ENCODE measurements at regions not wholly inside any gene's neighbourhood (a gene's known extent, or its start where the extent isn't known, plus 50 kb on each side); places are given as distances from the start of the nearest gene placed in this dataset.
A peak's percentile ranks its signal among the peaks of the same experiment; 100 is the strongest.
"Not testable (repeated sequence)": the region's sequence is repeated elsewhere in the genome, so short reads cannot be mapped to it uniquely, and the experiment has no call there.

GRCh38 chr9:41754403-41754802, 374.8 kb downstream of the CNTNAP3B start:
- not testable (repeated sequence) for DNase-seq

GRCh38 chr9:41741897-41742296, 387.3 kb downstream of the CNTNAP3B start:
- not testable (repeated sequence) for DNase-seq

- not testable (repeated sequence) for DNase-seq
Observed at GRCh38 chr9:41741173-41741572, 388.1 kb downstream of the CNTNAP3B start.

GRCh38 chr9:41738681-41739080, 390.5 kb downstream of the CNTNAP3B start:
- DNase-seq: not testable (repeated sequence)

- not testable (repeated sequence) for DNase-seq
Observed at GRCh38 chr9:41699190-41699589, 430.0 kb downstream of the CNTNAP3B start.

- DNase-seq: not testable (repeated sequence)
Observed at GRCh38 chr9:41697080-41697479, 432.1 kb downstream of the CNTNAP3B start.

- not testable (repeated sequence) for DNase-seq
Observed at GRCh38 chr9:41679312-41679711, 449.9 kb downstream of the CNTNAP3B start.

- DNase-seq: not testable (repeated sequence)
Observed at GRCh38 chr9:41663497-41664036, 465.7 kb downstream of the CNTNAP3B start.

GRCh38 chr9:41658706-41659105, 469.6 kb upstream of the ZNG1F start:
- DNase-seq: not testable (repeated sequence)

GRCh38 chr9:41658116-41658515, 469.0 kb upstream of the ZNG1F start:
- DNase-seq: not testable (repeated sequence)

- not testable (repeated sequence) for DNase-seq
Observed at GRCh38 chr9:41657141-41657540, 468.0 kb upstream of the ZNG1F start.

GRCh38 chr9:41655071-41655554, 466.0 kb upstream of the ZNG1F start:
- DNase-seq: not testable (repeated sequence)

GRCh38 chr9:41654349-41654748, 465.2 kb upstream of the ZNG1F start:
- not testable (repeated sequence) for DNase-seq

GRCh38 chr9:41653560-41654340, 464.6 kb upstream of the ZNG1F start:
- not testable (repeated sequence) for DNase-seq

GRCh38 chr9:41652800-41653199, 463.7 kb upstream of the ZNG1F start:
- not testable (repeated sequence) for DNase-seq

GRCh38 chr9:41652100-41652713, 463.1 kb upstream of the ZNG1F start:
- DNase-seq: not testable (repeated sequence)

GRCh38 chr9:41650086-41650485, 461.0 kb upstream of the ZNG1F start:
- DNase-seq: not testable (repeated sequence)

- not testable (repeated sequence) for DNase-seq
Observed at GRCh38 chr9:41648564-41648963, 459.4 kb upstream of the ZNG1F start.

- DNase-seq: not testable (repeated sequence)
Observed at GRCh38 chr9:41646246-41646645, 457.1 kb upstream of the ZNG1F start.

GRCh38 chr9:41643571-41644279, 454.6 kb upstream of the ZNG1F start:
- DNase-seq: peak in 1 of 2 donors; percentile 43

GRCh38 chr9:41633726-41634125, 444.6 kb upstream of the ZNG1F start:
- not testable (repeated sequence) for DNase-seq

GRCh38 chr9:41623666-41624065, 434.5 kb upstream of the ZNG1F start:
- not testable (repeated sequence) for DNase-seq

GRCh38 chr9:41619254-41619653, 430.1 kb upstream of the ZNG1F start:
- not testable (repeated sequence) for DNase-seq
